ENCODE measurements at regions not wholly inside any gene's neighbourhood (a gene's known extent, or its start where the extent isn't known, plus 50 kb on each side); places are given as distances from the start of the nearest gene placed in this dataset.

DNA sequence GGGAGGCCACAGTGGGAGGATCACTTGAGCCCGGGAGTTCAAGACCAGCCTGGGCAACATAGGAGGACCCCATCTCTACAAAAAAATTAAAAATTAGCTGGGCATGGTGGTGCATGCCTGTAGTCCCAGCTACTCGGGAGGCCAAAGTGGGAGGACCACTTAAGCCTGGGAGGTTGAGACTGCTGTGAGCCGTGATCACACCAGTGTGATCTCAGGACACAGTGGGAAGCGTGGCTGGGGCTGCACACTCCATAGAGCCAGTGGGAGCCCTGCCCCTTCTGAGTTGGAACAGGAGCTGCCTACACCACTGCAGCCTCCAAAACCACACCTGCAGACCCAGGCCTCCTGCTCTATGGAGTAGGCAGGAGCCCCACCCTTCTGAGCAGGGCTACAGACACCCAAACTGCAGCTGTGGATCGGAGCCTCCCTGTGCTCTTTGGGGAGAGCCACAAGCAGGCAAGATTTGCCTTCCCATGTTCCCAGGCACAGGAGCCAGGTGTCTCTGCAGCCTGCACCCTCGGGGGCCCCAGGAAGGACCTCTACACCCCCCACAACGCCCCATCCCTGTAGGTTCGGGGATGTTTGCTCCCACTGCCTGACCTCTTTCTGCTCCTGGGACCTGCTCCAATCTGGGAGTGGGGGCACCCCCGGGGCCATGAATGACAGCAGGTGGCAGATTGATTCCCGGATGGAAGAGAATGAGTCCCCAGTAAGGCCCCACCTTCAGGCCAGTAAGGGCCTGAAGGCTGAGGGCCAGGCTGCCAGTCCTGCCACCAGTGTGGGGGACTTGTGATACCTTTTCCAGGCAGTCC is 245.4 kb downstream of the BUD13 start:
- no peak for DNase-seq

DNA sequence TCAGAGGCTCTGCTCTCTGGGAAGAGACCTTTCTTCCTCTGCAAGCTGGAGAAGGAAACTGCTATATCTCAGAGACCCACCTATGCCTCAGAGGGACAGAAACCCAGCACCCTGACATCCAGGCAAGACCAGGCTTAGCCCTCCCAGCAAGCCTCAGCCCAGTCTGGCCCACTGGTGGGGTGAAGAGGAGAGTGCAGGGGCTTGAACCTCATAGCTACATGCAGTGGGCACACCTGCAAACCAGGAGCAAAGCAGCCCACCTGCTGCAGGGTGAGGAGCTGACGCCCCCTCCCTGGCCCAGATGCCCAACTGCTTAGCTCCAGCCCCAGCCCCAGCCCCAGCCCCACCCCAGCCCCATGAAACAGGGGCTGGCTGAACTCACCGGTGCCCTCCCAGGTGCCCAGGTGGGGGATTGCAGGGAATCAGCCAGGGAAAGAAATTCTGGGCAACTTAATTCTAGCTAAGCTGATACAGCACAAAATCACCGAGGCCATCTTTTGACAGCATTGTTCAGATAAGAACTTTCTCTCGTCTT is 246.8 kb downstream of the BUD13 start:
- no peak for DNase-seq

DNA sequence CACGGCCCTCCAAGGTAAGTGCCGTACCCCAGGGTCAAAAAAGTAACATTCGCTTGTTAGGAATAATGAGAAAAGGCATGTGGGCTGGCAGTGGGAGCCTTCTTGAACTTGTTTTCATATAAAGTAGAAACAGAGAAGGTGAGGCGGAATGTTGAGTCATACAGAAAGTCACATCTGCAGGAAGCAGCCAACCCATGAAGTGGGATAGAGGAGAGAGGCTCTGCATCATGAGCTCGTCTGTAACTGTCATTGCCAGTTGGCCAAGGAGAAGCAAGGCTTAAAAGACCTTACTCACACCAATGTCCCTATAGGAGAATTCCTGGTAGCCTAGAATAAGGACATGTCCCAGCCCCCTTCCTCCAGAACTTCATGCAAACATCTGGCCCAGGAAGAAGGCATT is 253.3 kb downstream of the BUD13 start:
- DNase-seq: no peak

DNA sequence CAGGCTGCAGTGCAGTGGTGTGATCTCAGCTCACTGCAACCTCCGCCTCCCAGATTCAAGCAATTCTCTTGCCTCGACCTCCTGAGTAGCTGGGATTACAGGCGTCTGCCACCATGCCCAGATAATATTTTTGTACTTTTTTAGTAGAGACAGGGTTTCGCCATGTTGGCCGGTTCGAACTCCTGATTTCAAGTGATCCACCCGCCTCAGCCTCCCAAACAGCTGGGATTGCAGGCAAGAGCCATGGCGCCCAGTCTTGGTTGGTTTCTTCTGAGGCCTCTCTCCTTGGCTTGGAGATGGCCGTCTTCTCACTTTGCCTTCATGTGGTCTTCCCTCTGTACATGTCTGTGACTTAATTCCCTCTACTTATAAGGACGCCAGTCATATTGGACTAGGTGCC is 254.6 kb downstream of the BUD13 start:
- no peak for DNase-seq

DNA sequence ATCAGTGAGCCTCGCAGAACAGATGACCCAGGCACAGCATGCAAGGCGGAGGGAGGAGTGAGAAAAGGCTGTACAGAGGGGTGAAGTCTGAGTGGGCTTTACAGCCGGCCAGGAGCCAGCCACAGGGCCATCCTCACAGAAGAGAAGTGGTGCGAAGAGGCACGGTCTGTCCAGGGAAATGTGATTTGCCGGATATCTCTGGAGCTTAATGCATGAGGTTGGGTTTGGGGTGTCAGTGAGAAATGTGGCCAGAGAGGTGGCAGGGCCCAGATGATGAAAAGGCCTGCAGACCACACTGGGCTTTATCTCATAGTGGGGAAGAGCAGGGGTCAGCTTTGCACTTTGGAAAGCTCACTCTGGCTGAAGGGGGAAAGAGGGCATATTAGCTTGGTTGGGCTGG is 255.2 kb downstream of the BUD13 start:
- DNase-seq: no peak

DNA sequence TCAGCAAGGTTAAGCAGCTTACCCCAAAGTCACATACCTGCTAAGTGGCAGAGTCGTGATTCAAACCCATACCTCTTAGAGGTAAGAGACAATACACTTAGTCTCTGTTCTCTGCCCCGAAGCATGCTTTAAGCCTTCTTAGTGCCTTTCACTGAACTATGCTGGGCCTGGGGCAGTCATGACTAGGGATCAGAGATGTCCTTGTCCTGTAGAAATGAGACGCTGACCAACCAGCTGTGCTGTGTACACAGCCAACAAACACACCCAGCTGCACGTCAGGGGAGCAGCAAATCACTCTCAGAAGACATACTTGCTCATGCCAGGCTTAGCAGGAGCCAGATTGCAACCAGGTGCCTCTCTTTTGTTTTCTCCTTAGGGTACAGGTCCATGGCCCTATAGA is 255.7 kb downstream of the BUD13 start:
- DNase-seq: no peak

DNA sequence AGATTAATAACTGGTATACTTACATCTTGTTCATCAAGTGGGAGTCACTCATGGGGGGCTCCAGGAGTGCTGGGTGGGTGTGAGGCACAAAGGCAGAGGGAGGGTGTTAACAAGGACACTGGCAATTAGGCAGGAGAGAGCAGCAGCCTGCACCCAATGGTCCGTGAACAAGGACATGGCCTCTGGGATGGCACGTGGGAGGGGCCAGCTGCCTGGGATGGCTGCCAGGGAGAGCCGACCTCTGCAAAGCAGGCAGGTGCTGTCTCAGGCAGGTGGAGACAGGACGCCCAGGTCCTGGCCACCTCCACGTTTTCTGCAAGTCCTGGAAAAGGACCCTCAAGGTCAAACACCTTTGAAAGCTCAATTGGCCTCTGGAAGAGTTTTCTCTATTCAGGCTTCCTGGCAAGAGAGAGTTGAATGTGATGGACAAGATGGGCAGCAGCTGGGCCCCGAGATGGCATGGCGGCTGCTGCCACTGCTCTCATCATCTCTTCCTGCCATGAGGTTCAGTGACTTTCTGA is 257.1 kb downstream of the BUD13 start:
- no peak for DNase-seq

DNA sequence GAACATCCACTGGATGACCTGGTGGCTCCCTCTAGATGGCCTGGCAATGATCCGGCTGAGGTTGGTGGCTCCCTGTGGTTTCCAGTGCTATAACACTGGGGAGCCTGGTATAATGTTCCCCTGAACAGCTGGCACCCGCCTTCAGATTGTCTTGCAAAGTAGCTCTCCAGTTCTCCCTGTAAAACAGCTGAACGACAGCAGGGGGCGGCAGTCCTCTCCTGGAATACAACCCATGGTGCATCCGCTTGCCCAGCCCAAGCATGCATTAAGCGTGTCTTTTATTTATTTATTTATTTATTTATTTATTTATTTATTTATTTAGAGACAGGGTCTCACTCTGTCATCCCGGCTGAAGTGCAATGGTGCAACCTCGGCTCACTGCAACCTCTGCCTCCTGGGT is 258.9 kb downstream of the BUD13 start:
- no peak for DNase-seq

DNA sequence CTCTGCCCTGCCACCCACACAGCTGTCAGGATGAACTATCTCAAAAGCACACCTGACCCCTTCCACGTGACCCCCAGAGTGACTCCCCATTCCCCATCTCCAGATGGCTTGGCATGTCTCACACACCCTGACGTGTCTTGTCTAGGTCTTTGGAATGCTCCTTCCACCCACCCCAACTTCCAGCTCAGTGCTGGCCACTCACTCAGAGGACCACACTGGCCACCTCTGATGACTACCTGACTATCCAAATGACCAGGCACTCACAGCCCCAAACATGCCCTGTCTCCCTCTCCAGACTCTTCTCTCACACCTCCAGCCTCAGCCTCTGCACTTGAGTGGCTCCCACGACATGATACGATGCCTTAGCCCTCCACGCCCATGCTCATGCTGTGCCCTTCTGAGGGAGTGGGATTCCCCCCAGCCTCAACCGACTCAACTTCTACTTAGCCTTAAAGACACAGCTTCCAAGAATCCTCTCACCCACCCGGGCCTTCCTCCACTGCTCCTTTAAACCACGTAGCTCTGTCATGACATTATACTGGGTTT is 259.4 kb downstream of the BUD13 start:
- no peak for DNase-seq

DNA sequence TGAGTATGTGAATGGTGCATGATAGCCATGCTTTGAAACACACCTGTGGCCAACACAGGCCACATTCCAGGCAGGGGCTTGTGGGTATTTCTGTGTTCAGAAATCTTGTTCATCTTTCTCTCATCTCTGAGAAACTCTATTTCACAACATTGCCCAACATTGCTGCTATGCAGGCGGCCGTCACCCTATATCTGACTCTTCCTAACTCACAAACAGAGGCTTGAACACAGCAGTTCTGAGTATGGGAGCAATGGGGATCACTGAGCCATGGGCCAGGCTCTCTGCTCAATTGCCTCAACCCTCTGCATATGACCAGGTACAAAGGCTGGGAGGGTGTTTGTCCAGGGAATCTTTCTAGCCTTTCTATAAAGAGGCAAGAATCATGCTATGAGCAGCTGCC is 259.9 kb downstream of the BUD13 start:
- no peak for DNase-seq

DNA sequence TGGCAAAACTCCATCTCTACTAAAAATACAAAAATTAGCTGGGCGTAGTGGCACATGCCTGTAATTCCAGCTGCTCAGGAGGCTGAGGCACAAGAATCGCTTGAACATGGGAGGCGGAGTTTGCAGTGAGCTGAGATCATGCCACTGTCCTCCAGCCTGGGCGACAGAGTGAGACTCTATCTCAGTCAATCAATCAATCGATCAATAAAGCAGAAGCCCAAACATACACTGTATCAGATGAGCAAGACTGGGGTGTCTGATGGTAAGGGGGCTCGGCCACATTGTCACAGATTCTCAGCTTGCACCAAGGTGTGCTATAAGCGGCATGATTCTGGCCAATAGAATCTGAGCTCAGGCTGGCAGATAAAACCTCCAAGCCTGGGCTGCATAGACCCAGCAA is 261.1 kb downstream of the BUD13 start:
- no peak for DNase-seq

DNA sequence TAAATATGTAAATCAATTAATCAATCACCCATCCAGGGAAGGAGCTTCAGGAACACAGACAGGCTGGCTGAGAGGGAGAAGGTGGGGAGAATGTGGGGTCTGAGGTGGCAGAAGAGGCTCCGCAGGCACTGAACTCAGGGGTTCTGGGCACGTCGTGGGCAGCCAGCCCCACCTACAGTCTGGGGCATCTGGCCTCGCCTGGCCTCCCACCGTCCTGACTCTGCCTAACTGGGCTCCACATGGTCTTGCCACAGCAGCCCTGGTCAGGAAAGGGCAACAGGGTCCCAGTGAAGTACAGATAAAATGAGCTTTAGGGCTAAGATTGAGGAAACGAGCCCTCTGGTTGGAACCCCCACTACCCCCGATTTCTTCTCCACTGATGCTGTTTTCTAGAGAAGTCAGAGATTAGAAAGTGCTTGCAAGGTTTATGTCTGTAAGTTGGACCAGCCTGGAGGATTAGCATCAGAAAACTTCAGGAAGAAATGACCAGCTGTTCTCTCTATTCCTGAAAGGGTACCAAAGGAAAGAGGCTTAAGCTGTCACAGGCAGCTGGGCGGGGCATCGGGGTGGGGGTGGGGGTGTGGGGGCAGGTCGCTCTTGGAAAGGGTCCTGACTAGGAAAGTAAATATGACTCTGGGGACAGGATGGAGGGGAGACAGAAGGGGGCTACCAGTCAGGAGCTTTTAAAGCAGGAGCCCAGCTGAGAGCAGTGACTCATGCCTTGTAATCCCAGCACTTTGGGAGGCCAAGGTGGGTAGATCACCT is 261.7 kb downstream of the BUD13 start:
- DNase-seq: no peak

DNA sequence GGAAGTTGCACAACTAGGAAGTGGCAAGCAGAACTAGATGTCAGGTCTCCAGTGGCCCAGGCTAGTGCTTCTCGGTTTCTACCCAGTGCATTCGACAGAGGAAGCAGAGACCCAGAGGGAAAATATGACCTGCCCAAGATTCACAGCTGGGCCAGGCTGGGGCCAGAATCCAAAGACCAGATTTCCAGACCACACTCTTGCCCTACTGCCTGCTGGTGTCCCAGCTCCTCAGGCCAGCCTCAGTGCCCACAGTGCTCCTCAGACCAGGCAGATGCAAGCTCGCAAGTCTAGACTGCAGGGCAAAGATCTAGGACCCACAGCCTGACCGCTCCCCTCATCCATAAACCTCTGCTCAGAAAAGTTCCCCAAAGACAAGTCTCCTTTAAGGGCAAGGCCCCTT is 262.6 kb downstream of the BUD13 start:
- DNase-seq: no peak

DNA sequence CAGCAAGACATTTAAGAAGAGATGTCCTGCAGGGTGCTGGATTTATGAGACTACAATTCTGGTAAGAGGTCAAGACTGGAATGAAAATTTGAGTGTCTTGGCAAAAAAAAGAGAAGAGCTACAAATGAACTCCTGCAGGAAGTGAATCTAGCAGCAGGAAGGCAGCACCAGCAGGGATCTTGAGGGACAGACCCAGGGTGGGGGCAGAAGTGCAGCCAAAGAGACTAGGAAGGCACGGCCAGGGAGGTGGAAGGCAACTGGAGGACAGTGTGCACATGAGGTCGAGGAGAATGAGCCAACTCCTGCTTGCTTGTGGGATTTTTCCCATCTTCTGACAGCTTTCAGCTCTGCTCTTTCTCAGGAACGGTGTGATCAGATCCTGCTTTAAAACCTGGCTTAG is 263.2 kb downstream of the BUD13 start:
- DNase-seq: no peak

DNA sequence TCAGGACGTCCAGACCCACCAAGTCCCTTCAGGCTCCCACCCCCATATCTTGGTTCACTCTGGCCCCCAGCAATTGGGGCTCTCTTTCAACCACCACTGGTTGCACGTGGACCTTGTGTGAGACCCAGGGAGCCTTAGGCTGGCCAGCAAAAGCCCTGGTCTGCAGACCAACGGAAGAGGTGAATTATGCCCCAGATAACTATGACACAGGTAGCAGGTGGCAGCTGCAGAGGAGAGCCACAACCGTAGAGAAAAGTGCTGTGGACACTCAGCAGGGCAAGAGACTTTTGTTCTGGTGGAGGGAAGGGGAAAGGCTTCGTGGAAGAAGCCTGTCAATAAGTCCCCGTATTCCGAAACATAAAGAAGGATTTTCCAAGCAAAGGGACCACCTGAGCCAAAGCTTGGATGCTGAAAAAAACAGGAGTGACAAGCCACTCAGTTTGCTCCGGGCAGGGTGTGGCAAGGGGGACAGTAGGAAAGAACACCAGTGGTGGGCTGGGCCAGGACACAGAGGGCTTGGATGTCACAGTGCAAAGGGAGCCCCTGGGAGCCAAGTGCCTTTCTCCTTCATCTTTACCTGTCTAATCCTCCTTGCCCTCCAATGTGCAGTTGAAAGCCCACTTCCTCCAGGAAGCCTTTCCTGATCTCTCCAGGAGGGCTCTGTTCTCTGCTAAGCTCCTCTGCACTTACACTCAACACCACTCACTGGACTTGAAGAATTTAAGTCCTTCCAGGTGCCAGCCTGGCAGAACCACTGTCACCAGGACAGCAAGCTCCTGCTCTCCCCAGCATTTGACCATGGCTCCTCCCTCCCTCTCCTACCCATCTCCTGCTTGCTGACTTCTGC is 264.7 kb downstream of the BUD13 start:
- DNase-seq: no peak

DNA sequence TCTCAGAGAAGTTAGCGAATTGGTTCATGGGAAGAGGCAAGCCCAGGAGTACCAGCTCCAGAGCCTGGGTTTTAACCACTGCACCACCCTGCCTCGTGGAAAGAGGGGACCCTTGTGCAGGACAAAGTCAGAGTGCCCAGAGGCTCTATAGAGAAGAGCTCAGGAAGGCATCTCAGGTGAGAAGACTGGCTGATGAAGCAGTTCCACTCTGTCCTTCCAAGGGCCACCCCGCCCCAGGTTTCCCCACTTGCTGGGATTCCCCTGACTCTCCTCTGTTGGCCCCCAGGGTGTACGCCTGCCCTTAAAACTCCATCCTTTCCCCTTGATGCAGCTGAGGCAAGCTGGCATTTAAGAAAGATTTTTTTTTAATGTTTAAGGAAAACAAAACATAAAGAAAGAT is 265.8 kb downstream of the BUD13 start:
- no peak for DNase-seq

DNA sequence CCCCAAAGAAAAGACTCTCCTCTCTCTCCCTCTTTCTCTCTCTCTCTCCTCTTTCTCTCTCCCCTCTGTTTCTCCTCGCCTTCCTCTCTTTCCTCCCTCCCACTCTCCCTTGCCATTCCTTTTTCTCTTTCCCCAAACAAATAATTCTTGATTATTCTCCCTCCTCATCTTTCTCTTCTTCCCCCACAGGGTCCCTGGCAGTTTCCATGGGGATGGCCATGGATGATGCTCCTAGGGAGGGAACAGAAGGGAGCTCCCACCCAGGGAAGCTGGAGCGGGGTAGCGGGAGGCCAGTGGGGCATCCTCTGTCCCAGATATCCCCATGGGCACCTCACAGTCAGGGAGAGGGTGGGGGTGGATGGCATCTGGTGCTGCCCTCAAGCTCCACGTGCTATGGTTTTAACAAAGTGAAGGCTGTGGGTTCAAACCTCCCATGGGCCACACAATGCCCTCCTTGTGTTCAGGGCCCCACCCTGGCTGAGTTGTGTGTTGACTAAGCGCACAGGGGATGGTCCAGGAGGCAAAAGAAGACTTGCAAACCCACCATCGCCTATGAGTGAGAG is 266.4 kb downstream of the BUD13 start:
- no peak for DNase-seq

DNA sequence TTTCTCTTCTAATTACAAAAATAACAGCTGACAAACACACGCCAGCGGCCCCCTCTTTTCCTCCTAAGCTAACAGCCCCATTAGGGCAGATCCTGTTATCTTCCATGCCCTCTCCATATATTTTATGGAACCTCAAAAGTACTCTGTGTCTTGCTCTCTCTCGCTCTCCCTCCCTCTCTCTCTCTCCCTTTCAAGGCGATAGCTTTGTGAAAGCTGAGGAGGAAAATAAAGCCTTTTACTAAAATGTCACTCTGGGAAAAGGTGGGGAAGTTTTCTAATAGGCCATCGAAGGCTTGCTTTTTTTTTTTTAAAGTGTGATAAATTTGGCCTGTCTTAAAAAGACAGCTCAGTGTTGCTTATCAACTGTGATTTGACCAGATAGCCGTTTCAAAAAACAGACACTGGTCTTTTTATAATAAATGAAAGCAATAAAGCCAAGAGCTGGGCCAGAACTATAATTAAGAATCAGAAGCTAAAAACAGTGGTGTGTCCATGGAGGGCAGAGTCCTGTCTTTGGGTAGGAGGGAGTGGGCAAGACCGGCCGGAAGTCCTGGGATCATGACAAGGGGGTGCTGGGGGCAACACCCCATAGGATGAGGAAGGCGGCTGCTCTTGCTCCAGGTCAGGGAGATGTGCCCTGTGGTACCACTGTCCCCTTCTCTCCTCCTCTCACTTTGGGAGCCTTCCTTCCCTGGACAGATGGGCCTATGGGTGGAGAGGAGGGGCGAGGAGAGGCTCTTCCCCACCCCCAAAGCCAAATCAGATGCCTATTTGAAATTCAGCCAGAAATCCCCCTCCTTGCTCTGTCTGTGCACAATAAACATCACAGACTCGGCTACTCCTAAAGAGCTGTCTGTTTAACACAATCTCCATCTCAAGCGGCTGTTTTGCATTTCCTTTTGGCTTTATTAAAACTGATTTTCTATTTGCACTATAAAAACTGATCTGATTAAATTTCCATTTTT is 267.2 kb downstream of the BUD13 start:
- DNase-seq: no peak

DNA sequence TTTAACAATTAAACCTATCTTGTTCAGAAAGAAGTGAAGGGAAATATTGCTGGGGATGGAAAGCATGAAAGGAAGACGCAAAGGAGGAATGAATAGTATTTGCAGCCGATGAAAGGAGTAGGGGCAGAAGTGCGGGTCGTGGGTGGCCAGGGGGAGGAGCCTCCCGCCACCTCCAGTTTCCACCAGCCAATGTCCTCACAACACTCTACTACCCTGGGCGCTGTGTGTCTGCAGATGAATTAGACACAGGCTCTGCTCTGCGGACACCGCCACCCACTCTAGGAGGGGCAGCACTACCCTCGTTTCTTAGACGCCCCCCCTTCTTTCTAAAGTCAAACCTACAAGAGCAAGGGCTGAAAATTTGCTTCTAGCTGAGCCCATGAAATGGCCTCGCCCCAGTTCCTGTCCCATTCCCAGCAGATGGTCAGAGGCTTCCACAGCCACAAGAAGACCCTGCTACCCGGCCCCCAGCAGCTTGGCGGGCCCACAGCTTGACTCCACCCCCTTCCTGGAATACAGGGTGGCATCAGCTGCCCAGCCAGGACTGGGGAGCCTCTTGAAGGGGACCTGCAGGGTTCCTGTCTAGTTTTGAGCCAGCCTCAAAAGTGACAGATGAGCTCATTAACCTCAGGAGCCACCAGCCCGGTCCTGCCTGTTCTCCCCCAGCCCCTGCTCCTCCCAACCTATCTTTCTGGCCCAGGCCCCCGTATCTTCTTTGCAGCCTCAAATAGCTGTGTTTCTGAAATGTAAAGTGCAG is 268.1 kb downstream of the BUD13 start:
- DNase-seq: no peak
